K562 (cell line): ENCODE measurements at regions not wholly inside any gene's neighbourhood (a gene's known extent, or its start where the extent isn't known, plus 50 kb on each side); places are given as distances from the start of the nearest gene placed in this dataset.
A peak's percentile ranks its signal among the peaks of the same experiment; 100 is the strongest.

ENCODE experiments used
- ATAC-seq: fragments of 200-7000 bp; cut with Tn5 transposase; 3 replicates; pipeline ENCODE4 v1.9.1; 2020; ENCODE audit warnings: moderate library complexity
- BruUV-seq: library from RNA; stranded (reverse); fragments of 400-500 nt; replicated peaks from 2 replicates; lab custom pipeline; 2021; lab: Mats Ljungman, UMichigan
- CTCF ChIA-PET: fragments of 300-600 bp; formaldehyde crosslinking; extraction: SDS; loops from one replicate; lab custom pipeline; 2021; ENCODE audit warnings: low intra/inter-chr PET ratio; lab: Yijun Ruan, JAX
- POLR2A ChIA-PET: fragments of 300-600, 350-650 bp; sonication (Branson Sonifier 250); formaldehyde crosslinking; extraction: SDS; loops from one replicate; lab custom pipeline; 2021; ENCODE audit warnings: antibody characterized with exemption, inconsistent platforms; lab: Yijun Ruan, JAX
- DNase-seq, 4 experiments: peaks; one replicate each; pipeline versions ENCODE4 v3.0.0 to v3.0.0-alpha.2; 2011 to 2018; ENCODE audit warnings: low spot score in 3 of 4, mixed read lengths in 3 of 4; ENCODE audit errors: extremely low read depth in 1 of 4
- FAIRE-seq: peaks from 2 replicates; lab custom pipeline; 2011; peaks lifted over from hg19 to GRCh38; lab: Jason Lieb, UNC
- H2AFZ ChIP-seq: 2 replicates; pipeline ENCODE4 v1.6.0; 2011; ENCODE audit warnings: low read depth, low read length, control low read depth, inconsistent platforms
- H3K27ac ChIP-seq: fragments of 200-600 bp; 3 replicates; pipeline ENCODE4 v1.8.0; 2011; ENCODE audit warnings: low read depth, mild to moderate bottlenecking, control low read depth, inconsistent platforms, low read length, moderate library complexity, mixed read lengths; ENCODE audit errors: extremely low read depth
- H3K27me3 ChIP-seq, 2 experiments: fragments of 300-600 bp in 1 of 2; 2 replicates in 1 of 2; 3 replicates in 1 of 2; pipeline versions ENCODE4 v1.6.0 to v1.8.0; 2011; ENCODE audit warnings: inconsistent platforms in 2 of 2, low read length in 2 of 2, mild to moderate bottlenecking in 1 of 2, mixed read lengths in 1 of 2, moderate library complexity in 1 of 2; ENCODE audit not compliant: control insufficient read depth in 2 of 2, insufficient read depth in 2 of 2
- H3K36me3 ChIP-seq: fragments of 300-600 bp; 3 replicates; pipeline ENCODE4 v1.8.0; 2011; ENCODE audit warnings: mild to moderate bottlenecking, low read length, inconsistent platforms; ENCODE audit not compliant: control insufficient read depth, insufficient read depth
- H3K4me1 ChIP-seq, 2 experiments: fragments of 200-600 bp in 1 of 2; replicated peaks in 1 of 2; 2 replicates in 1 of 2; 3 replicates in 1 of 2; pipeline versions ENCODE4 v1.5.1 to v1.8.0; 2011; ENCODE audit warnings: inconsistent platforms in 2 of 2, low read length in 2 of 2, mild to moderate bottlenecking in 1 of 2, mixed read lengths in 1 of 2, moderate library complexity in 1 of 2; ENCODE audit not compliant: control insufficient read depth in 2 of 2, insufficient read depth in 2 of 2
- H3K4me2 ChIP-seq: 2 replicates; pipeline ENCODE4 v1.6.1; 2011; ENCODE audit warnings: low read length, control low read depth, inconsistent platforms, mixed read lengths; ENCODE audit not compliant: insufficient read depth
- H3K4me3 ChIP-seq: fragments of 200-600 bp; sonication (generic), shearing (Covaris generic); 2 replicates; pipeline ENCODE4 v1.5.1; 2016; ENCODE audit warnings: control low read depth, inconsistent platforms
- H3K79me2 ChIP-seq: fragments of 200-600 bp; 3 replicates; pipeline ENCODE4 v1.8.0; 2011; ENCODE audit warnings: low read length, inconsistent platforms; ENCODE audit not compliant: control insufficient read depth, insufficient read depth
- H3K9ac ChIP-seq, 2 experiments: 2 replicates each; pipeline versions ENCODE4 v1.6.0 to v1.6.1; 2011; ENCODE audit warnings: low read depth in 2 of 2, low read length in 2 of 2, control low read depth in 1 of 2, inconsistent platforms in 1 of 2, mild to moderate bottlenecking in 1 of 2, mixed read lengths in 1 of 2; ENCODE audit not compliant: insufficient read depth in 1 of 2
- H3K9me1 ChIP-seq: one replicate; pipeline ENCODE4 v1.6.0; 2011; ENCODE audit warnings: inconsistent platforms, mild to moderate bottlenecking, low read length, moderate library complexity; ENCODE audit not compliant: control insufficient read depth, insufficient read depth
- H3K9me3 ChIP-seq: replicated peaks from 2 replicates; pipeline ENCODE4 v1.5.1; 2011; ENCODE audit warnings: low read depth, low read length, inconsistent platforms; ENCODE audit not compliant: control insufficient read depth, insufficient read depth
- H4K20me1 ChIP-seq: replicated peaks from 2 replicates; pipeline ENCODE4 v1.6.1; 2011; ENCODE audit warnings: low read length, inconsistent platforms, mixed read lengths; ENCODE audit not compliant: control insufficient read depth, insufficient read depth
- BRF2 ChIP-seq: IDR thresholded peaks from 3 replicates; pipeline ENCODE4 v1.6.1; 2011; ENCODE audit warnings: borderline replicate concordance, mild to moderate bottlenecking; ENCODE audit not compliant: insufficient read length, insufficient read depth
- CTCFL ChIP-seq: IDR thresholded peaks from 2 replicates; pipeline ENCODE4 v1.6.1; 2011; ENCODE audit warnings: borderline replicate concordance, low read depth, mild to moderate bottlenecking, moderate library complexity, low read length; ENCODE audit not compliant: insufficient read depth, poor library complexity, severe bottlenecking
- GMEB1 ChIP-seq: fragments of 250-450 bp; sonication (Bioruptor Pico); IDR thresholded peaks from 2 replicates; pipeline ENCODE4 v1.4.0; 2020; ENCODE audit warnings: mild to moderate bottlenecking
- IRF2 ChIP-seq: sonication (generic); formaldehyde crosslinking; IDR thresholded peaks from 2 replicates; pipeline ENCODE4 v1.8.1; 2022; ENCODE audit warnings: mild to moderate bottlenecking, missing genetic modification reagents
- ZNF512 ChIP-seq: IDR thresholded peaks from 2 replicates; pipeline ENCODE4 v1.6.1; 2016; ENCODE audit warnings: missing genetic modification characterization, missing compliant biosample characterization
- in situ Hi-C: fragments of 300-500 bp; cut with MboI; formaldehyde crosslinking; loops from 4 replicates; pipeline ENCODE4 v1.15.0; 2018; ENCODE audit warnings: inconsistent platforms, mixed read lengths
- intact Hi-C: fragments of 100-400 bp; cut with micrococcal nuclease; formaldehyde crosslinking; loops from 2 replicates; pipeline ENCODE4 v1.14.2; 2022

- FAIRE-seq (no peak), DNase-seq (no peak), ATAC-seq (no peak)
- POLR2A ChIA-PET: no interaction called here
- in situ Hi-C loops: no loop called here
- no peak overlapping the region for H3K4me3 ChIP-seq
- H3K9me3 ChIP-seq: no peaks in the 10 kb centered on the region
- H3K27me3 ChIP-seq: no peaks in the 10 kb centered on the region; a peak in 1 of 5 replicates
- H3K36me3 ChIP-seq: no peaks in the 10 kb centered on the region
- H3K79me2 ChIP-seq: no peaks in the 10 kb centered on the region
- intact Hi-C loops: no loop called here
- no peak overlapping the region for H3K27ac ChIP-seq
- no peaks in the 10 kb centered on the region; a peak in 1 of 5 replicates for H3K4me1 ChIP-seq
- H4K20me1 ChIP-seq: no peaks in the 10 kb centered on the region
- H3K4me2 ChIP-seq: no peak overlapping the region
- TF ChIP-seq ZNF512 (tag): 0 out of 2 replicates have a peak, but pooled peaks have one; percentile 29
- no peak for TF ChIP-seq CTCFL
- TF ChIP-seq GMEB1 (CRISPR knock-in tag): no peak
- no peak for TF ChIP-seq IRF2 (CRISPR knock-in tag)
- TF ChIP-seq BRF2: no peak
- H3K9ac ChIP-seq: no peak overlapping the region
- no peaks in the 10 kb centered on the region for H3K9me1 ChIP-seq
- no peak overlapping the region for H2AFZ ChIP-seq
- no TSS peak for BruUV-seq
- CTCF ChIA-PET: no interaction called here
Observed at GRCh38 chr18:7497081-7497480, 70.0 kb upstream of the PTPRM start.
